Urothelium cell line (cell line): ENCODE measurements at regions not wholly inside any gene's neighbourhood (a gene's known extent, or its start where the extent isn't known, plus 50 kb on each side); places are given as distances from the start of the nearest gene placed in this dataset.

Source experiments
- DNase-seq: peaks from one replicate; pipeline ENCODE4 v3.0.0; 2011; ENCODE audit warnings: low spot score, mixed read lengths
- FAIRE-seq: peaks from 2 replicates; lab custom pipeline; 2011; peaks lifted over from hg19 to GRCh38; lab: Jason Lieb, UNC

- no peak for DNase-seq
- no peak for FAIRE-seq
Measured at GRCh38 chr6:82712389-82712788, 348.8 kb downstream of the TPBG start.

- DNase-seq: no peak
- no peak for FAIRE-seq
Measured at GRCh38 chr6:82712826-82713225, 349.2 kb downstream of the TPBG start.

DNA sequence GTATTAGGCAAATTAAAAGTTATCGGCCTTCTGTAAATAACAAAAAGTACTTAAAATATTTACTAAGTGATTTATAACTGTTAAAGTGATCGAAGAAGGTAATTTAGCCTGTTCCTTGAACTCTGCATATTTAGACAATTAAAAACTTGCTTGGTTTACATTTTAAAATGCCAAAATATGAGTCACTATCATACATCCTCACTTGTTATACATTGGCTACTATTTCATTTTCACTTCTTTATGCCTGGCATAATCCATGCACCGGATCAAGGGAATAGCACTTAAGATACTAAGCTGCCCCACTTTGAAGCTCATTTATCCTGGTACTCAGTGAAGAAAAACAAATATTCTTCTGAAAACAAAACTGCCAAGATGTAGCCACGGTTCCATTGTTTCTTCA is 344.6 kb downstream of the UBE3D start:
- FAIRE-seq: no peak

GRCh38 chr6:82735790-82736189 is 329.9 kb downstream of the UBE3D start:
- no peak for DNase-seq

More for the DNA sequence above, 344.6 kb downstream of the UBE3D start:
- no peak for DNase-seq

DNA sequence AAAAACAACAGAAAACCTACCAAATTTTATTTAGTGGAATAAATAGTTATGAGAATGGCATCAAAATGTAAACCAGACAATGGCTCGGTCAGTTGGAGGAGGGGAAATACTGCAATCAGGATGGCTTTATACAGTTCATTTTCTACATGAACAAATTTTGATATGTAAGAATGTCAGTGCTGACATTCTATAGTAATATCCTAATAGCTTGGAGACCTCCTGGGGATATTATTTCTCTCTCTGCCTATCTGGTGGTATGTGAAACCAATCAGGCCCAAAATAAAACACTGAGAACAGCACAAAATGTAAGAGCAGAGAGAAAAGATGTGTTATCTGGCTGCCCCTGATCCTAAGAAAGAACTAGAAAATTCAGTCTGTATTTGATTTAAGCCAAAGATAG is 327.7 kb downstream of the UBE3D start:
- FAIRE-seq (no peak), DNase-seq (no peak)

More at GRCh38 chr6:82735790-82736189, 329.9 kb downstream of the UBE3D start:
- FAIRE-seq: no peak

DNA sequence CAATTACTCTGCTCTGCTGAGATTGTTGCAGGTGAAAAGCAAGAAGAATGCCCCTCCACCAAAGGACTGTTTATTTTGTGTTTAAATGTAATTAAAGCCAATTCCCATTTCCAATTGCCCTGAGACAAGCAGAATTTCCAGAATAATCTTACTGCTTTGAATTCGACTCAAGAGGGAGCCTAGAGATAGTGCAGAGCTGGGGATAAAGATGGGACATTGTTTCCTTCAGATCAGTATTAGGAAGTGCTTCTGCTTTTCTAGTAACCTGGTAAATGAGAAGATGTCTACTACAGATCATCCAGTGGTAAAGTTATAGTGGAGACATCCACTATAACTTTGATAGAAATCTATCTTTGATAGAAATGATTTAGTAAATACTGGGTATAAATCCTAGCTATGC is 326.9 kb downstream of the UBE3D start:
- DNase-seq: no peak

DNA sequence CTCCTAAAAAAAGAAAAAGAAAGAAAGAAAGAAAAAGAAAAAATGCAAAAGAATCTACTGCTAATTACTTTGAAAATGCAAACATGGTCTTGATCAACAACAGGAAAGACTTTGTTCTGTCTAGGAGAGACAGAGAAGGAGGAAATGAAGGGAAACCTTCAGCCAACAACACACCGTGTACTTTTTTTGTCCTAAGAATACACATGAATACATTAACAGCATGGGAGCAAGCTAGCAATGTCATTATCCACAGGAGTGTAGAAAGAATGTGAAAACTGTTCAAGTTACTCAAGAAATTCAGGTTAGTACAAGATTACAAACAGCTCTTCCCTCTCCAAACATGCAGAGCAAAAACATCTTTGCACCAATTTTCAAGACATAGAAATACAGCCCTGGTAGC is 326.3 kb downstream of the UBE3D start:
- DNase-seq (no peak), FAIRE-seq (no peak)

More for the DNA sequence above, 326.9 kb downstream of the UBE3D start:
- no peak for FAIRE-seq

GRCh38 chr6:82740072-82740471 is 325.6 kb downstream of the UBE3D start:
- DNase-seq (no peak), FAIRE-seq (no peak)

GRCh38 chr6:82741325-82741995 is 324.2 kb downstream of the UBE3D start:
- no peak for DNase-seq
- FAIRE-seq: no peak

GRCh38 chr6:82741996-82742385 is 323.6 kb downstream of the UBE3D start:
- no peak for DNase-seq
- FAIRE-seq: no peak

GRCh38 chr6:82744286-82745015 is 321.2 kb downstream of the UBE3D start:
- no peak for FAIRE-seq
- no peak for DNase-seq

DNA sequence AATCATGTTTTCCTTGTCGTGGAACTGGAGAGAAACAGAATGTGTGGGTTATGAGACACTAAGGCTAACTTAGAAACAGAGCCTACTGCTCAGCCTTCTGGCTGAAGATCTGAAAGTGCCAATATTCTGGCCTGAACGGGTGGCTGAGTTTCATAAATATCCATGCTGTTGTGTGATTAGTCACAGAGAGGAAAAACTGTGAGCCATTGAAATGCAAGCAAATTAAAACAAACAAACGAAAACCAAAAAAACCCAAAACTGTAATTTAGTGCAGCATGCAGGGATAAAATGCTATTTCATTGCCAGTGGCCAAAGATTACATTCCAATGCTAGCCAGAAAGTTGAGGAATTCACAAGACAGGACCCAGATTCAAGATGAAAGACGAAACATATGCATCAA is 315.1 kb downstream of the UBE3D start:
- no peak for FAIRE-seq
- DNase-seq: no peak

DNA sequence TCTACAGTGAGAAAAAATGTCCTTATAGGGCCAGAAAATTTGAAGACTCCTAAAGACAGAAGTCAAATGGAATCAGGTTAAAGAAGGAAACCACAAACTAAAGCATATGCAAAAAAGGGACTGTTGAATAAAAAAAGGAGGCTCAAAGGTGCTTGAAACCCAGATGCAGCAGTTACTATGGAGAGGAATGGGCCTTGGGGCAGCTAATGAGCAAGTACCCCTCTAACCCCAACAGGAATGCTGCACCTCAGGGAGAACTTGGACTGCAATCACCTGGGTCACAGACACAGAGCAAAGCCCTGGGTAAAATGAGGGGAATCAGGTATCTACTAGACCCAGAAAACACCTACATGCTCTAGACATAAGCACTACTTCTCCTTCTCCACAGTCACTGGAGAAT is 313.9 kb downstream of the UBE3D start:
- no peak for FAIRE-seq

DNA sequence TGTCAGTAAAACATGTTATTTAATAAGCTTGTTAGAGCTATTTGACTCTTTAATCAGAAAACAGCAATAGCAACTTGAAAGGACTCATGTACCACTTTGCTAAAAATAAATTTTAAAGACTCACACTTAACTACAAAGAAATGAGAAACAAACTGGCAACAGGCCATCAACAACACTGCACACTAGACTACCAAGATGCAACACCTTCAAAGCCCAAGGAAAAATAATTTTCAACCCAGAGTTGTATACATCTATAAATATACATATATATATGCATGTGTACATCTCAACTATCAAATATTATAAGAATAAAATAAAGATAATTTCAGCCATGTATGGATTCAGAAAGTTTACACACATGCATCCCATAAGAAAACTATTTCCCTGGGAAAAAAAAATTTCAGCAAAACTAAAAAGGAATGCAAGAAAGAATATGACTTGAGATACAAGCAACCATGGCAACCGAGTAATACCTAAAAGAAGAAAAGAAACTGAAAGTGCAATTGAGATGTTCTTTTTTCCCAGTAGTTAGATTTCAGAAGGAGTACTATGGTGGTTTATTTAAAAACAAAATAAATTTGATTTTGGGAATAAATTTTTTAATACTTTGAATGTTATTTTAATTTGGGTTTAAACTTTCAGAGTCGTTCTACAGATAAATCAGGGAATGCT is 303.8 kb downstream of the UBE3D start:
- DNase-seq (no peak), FAIRE-seq (no peak)

More for the DNA sequence above, 313.9 kb downstream of the UBE3D start:
- DNase-seq: no peak

GRCh38 chr6:82766476-82766875 is 299.2 kb downstream of the UBE3D start:
- no peak for DNase-seq
- no peak for FAIRE-seq

- no peak for DNase-seq
- FAIRE-seq: no peak
Measured at GRCh38 chr6:82767037-82767436, 298.6 kb downstream of the UBE3D start.

DNA sequence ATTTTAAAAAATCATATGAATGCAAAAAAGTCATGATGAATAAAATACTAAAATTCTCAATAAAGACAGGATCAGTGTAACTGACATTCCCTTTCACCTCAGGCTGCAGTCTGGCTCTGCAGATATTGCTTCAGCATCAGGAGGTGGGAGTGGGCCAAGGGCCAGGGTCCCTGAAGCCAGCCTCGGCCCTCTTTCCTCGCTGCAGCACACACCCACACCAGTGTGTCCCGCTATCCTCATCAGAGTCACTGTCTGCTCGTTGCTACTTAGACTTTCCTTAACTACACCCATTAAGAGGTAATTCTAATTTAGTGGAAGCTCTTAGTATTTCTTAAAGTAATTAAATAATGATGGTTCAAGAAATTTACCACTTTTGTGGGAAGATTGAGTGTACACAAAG is 298.2 kb downstream of the UBE3D start:
- FAIRE-seq (no peak), DNase-seq (no peak)

DNA sequence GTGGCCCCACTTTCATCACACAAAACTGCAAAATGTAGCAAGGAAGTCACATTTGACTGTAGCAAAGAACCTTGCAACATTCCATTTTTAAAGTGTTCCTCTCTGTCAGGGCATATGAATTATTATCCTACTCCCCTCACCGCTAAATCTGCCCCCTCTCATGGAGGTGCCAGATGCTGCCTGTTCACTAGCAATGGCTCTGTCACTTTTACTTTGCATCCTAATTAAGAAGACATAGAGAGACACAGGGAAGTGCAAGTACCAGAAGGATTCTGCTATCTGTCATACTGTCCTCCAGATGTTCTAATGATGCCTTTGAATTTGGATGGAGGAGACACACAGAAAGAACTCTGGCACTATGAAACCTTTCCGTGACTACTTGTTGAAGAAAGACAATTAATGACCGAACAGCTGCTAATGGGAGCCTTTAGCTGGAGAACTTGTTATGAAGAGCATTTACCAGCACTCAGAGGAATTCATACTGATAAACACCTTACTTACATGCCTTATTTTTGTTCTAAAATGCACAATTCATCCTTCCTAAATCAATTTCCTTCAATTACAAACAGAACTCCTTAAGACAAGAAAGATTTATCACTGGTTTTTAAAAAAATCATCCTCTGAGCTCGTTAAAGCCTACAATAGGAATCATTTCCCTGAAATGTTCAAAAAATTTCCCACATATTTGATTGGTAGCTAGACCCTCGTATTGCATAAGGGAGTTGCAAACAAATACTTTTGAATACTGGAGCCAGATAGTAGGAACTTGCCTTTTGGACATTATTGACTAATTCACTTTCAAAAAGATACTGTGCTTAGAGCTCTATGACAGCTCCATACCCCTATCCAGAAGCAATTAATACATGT is 292.6 kb downstream of the UBE3D start:
- no peak for FAIRE-seq
- DNase-seq: no peak

- FAIRE-seq (no peak), DNase-seq (no peak)
Measured at GRCh38 chr6:82775361-82775760, 290.3 kb downstream of the UBE3D start.

- FAIRE-seq (no peak), DNase-seq (no peak)
Measured at GRCh38 chr6:82775981-82776380, 289.7 kb downstream of the UBE3D start.

GRCh38 chr6:82779041-82779440 is 286.6 kb downstream of the UBE3D start:
- no peak for FAIRE-seq
- DNase-seq: no peak
